Activated B cell treated with CpG ODN at 0.5 μM for 24 hours (primary cell): ENCODE measurements at regions not wholly inside any gene's neighbourhood (a gene's known extent, or its start where the extent isn't known, plus 50 kb on each side); places are given as distances from the start of the nearest gene placed in this dataset.

ENCODE experiments used
- ATAC-seq: fragments of 200-7000 bp; cut with Tn5 transposase; one replicate; pipeline ENCODE4 v1.10.0; 2021; ENCODE audit warnings: low read depth, mild to moderate bottlenecking, moderate library complexity
- CTCF ChIA-PET: fragments of 350-600 bp; sonication (Branson Sonifier 250); formaldehyde crosslinking; loops from one replicate; lab custom pipeline; 2021; ENCODE audit warnings: antibody characterized with exemption; lab: Charles Lee
- POLR2A ChIA-PET: fragments of 350-600 bp; sonication (Branson Sonifier 250); formaldehyde crosslinking; loops from one replicate; lab custom pipeline; 2021; ENCODE audit warnings: antibody characterized with exemption; lab: Charles Lee
- DNase-seq: peaks from one replicate; pipeline ENCODE4 v3.0.0; 2022
- H3K27ac Mint-ChIP-seq: one replicate; pipeline ENCODE4 v1.8.0; 2020; ENCODE audit warnings: mixed read lengths
- H3K27me3 Mint-ChIP-seq: one replicate; pipeline ENCODE4 v1.8.0; 2021; ENCODE audit warnings: mixed read lengths
- H3K36me3 Mint-ChIP-seq: one replicate; pipeline ENCODE4 v1.8.0; 2021; ENCODE audit warnings: low read depth, mixed read lengths
- H3K4me1 Mint-ChIP-seq: one replicate; pipeline ENCODE4 v1.8.0; 2021; ENCODE audit warnings: mixed read lengths
- H3K4me3 Mint-ChIP-seq: one replicate; pipeline ENCODE4 v1.8.0; 2020; ENCODE audit warnings: mild to moderate bottlenecking, mixed read lengths
- H3K9me3 Mint-ChIP-seq: one replicate; pipeline ENCODE4 v1.8.0; 2020; ENCODE audit warnings: mixed read lengths
- CTCF ChIP-seq: fragments of 200-600 bp; IDR thresholded peaks from one replicate; pipeline ENCODE4 v1.8.0; 2022; ENCODE audit warnings: antibody characterized with exemption, mild to moderate bottlenecking
- intact Hi-C: fragments of 100-400 bp; cut with micrococcal nuclease; formaldehyde crosslinking; loops from one replicate; pipeline ENCODE4 v1.15.1; 2024

- no peaks in the 10 kb centered on the region for H3K4me1 Mint-ChIP-seq
- intact Hi-C loops = loop anchor here (1.0 kb wide), 2 partner anchors 201 to 374 kb away; no protein-coding TSS in a partner anchor
- H3K27ac Mint-ChIP-seq = no peak overlapping the region
- no peaks in the 10 kb centered on the region for H3K36me3 Mint-ChIP-seq
- CTCF ChIA-PET = interaction anchor here (0.7 to 2.1 kb wide), 2 partner anchors 200 to 375 kb away, joined by 3 to 11 read pairs; no protein-coding TSS in a partner anchor
- POLR2A ChIA-PET = interaction anchor here (0.6 kb wide), 1 partner anchor 175 kb away, joined by 6 read pairs; no protein-coding TSS in a partner anchor
- ATAC-seq = peak; percentile 50
- H3K27me3 Mint-ChIP-seq = no peaks in the 10 kb centered on the region
- H3K9me3 Mint-ChIP-seq = no peaks in the 10 kb centered on the region
- TF ChIP-seq CTCF = no peak
- no peak overlapping the region for H3K4me3 Mint-ChIP-seq
- no peak for DNase-seq
These were observed 432.6 kb upstream of the SLC30A5 start for GRCh38 chr5:68661237-68661636.

- Mint-ChIP-seq H3K36me3 (no peaks in the 10 kb centered on the region), H3K27ac (no peak overlapping the region), H3K27me3 (no peaks in the 10 kb centered on the region), H3K9me3 (no peaks in the 10 kb centered on the region), H3K4me1 (no peaks in the 10 kb centered on the region), H3K4me3 (no peak overlapping the region)
- CTCF ChIA-PET = interaction anchor here (0.6 to 2.1 kb wide), 2 partner anchors 245 to 376 kb away, joined by 3 to 11 read pairs; no protein-coding TSS in a partner anchor
- ATAC-seq = no peak
- POLR2A ChIA-PET = no interaction called here
- no peak for TF ChIP-seq CTCF
- intact Hi-C loops = no loop called here
- no peak for DNase-seq
These were observed 431.0 kb upstream of the SLC30A5 start for GRCh38 chr5:68662804-68663307.

GRCh38 chr5:68669864-68670575 is 423.8 kb upstream of the SLC30A5 start:
- H3K9me3 Mint-ChIP-seq = no peaks in the 10 kb centered on the region
- DNase-seq (no peak), ATAC-seq (no peak)
- H3K4me3 Mint-ChIP-seq = no peak overlapping the region
- peaks cover 6% of the 10 kb centered on the region for H3K4me1 Mint-ChIP-seq
- no peaks in the 10 kb centered on the region for H3K36me3 Mint-ChIP-seq
- ChIA-PET POLR2A (no interaction called here), CTCF (no interaction called here)
- no peak overlapping the region for H3K27ac Mint-ChIP-seq
- intact Hi-C loops = no loop called here
- H3K27me3 Mint-ChIP-seq = no peaks in the 10 kb centered on the region
- TF ChIP-seq CTCF = no peak

GRCh38 chr5:68673106-68673822 is 420.6 kb upstream of the SLC30A5 start:
- no peak overlapping the region for H3K27ac Mint-ChIP-seq
- DNase-seq (no peak), ATAC-seq (no peak)
- no peak overlapping the region for H3K4me3 Mint-ChIP-seq
- ChIA-PET POLR2A (no interaction called here), CTCF (no interaction called here)
- H3K27me3 Mint-ChIP-seq = no peaks in the 10 kb centered on the region
- H3K36me3 Mint-ChIP-seq = no peaks in the 10 kb centered on the region
- peaks cover 6% of the 10 kb centered on the region for H3K4me1 Mint-ChIP-seq
- TF ChIP-seq CTCF = no peak
- intact Hi-C loops = no loop called here
- no peaks in the 10 kb centered on the region for H3K9me3 Mint-ChIP-seq

GRCh38 chr5:68673823-68674180 is 420.0 kb upstream of the SLC30A5 start:
- CTCF ChIA-PET = no interaction called here
- ATAC-seq (no peak), DNase-seq (no peak)
- Mint-ChIP-seq H3K4me1 (peaks cover 9% of the 10 kb centered on the region), H3K9me3 (no peaks in the 10 kb centered on the region), H3K36me3 (no peaks in the 10 kb centered on the region), H3K27ac (no peak overlapping the region), H3K4me3 (no peak overlapping the region), H3K27me3 (no peaks in the 10 kb centered on the region)
- no peak for TF ChIP-seq CTCF
- POLR2A ChIA-PET = no interaction called here
- intact Hi-C loops = no loop called here
